T-helper 1 cell (primary cell): ENCODE measurements at regions not wholly inside any gene's neighbourhood (a gene's known extent, or its start where the extent isn't known, plus 50 kb on each side); places are given as distances from the start of the nearest gene placed in this dataset.

Experiments
- DNase-seq, 5 donors: peaks; one replicate each; pipeline ENCODE4 v3.0.0-alpha.2; 2012 to 2020

DNA sequence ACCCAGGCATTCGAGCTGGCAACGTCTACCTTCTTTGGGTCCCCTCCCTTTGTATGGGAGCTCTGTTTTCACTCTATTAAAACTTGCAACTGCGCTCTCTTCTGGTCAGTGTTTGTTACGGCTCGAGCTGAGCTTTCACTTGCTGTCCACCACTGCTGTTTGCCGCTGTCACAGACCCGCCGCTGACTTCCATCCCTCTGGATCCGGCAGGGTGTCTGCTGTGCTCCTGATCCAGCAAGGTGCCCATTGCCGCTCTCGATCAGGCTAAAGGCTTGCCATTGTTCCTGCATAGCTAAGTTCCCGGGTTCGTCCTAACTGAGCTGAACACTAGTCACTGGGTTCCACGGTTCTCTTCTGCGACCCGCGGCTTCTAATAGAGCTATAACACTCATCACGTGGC is 183.5 kb upstream of the GALNTL6 start:
- no peak for DNase-seq

- DNase-seq: no peak
Observed at GRCh38 chr4:171629182-171629581, 184.0 kb upstream of the GALNTL6 start.

DNA sequence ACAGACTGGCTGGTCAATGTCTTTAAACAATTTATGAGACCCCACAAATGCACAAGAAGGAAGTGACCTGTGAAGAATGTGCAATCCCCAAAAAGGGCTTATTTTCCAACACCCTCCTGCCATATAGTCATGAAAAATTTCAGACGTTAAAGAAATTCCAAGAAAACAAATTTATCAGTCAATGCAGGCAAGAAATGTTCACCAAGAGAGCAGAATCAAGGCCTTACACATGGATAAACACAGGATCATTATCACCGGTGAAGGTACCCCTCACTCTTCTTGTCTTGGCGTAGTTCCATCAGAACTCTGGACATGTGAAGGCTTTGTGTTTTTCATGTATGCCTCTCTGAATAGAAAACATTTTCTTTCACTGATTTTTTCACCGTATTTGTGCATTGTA is 186.7 kb upstream of the GALNTL6 start:
- no peak for DNase-seq

- DNase-seq: no peak
Observed at GRCh38 chr4:171622729-171623128, 190.5 kb upstream of the GALNTL6 start.

- no peak for DNase-seq
Observed at GRCh38 chr4:171621646-171622045, 191.6 kb upstream of the GALNTL6 start.

- DNase-seq: no peak
Observed at GRCh38 chr4:171612907-171613306, 200.3 kb upstream of the GALNTL6 start.

GRCh38 chr4:171602638-171603355 is 210.4 kb upstream of the GALNTL6 start:
- DNase-seq: no peak

DNA sequence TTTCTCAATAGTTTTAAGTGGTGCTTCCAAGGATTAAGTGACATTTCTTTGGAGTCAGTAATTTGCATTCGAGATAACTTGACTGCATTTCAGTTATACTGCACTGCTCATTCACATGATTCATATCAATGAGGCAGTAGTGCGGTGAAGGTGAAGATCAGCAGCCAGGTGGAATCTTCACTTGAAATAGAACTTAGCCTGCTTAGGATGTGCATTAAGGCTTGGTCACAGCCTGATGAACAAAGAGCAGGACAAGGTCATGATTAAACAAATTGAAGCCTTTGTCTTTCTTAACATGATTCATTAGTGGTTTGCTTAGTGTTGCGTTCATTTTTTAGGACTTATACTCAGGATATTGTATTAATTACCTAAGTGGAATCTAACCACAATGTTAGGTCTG is 212.1 kb upstream of the GALNTL6 start:
- DNase-seq: no peak

GRCh38 chr4:171599628-171600027 is 213.6 kb upstream of the GALNTL6 start:
- no peak for DNase-seq

GRCh38 chr4:171594293-171594692 is 218.9 kb upstream of the GALNTL6 start:
- DNase-seq: no peak

DNA sequence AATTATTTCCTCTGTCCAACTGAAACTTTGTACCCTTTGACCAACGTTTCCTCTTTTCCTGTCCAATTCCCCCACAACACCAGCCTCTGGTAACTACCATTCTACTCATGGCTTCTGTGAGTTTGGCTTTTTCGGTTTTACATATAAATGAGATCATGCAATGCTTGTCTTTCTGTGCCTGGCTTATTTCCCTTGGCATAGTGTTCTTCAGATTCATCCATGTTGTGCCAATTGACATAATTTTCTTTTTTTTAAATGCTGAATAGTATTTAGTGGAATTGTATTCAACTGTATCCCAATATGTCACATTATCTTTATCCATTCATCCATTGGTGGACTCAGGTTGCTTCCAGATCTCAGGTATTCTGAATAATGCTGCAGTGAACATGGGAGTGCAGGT is 222.5 kb upstream of the GALNTL6 start:
- DNase-seq: no peak

- DNase-seq: no peak
Observed at GRCh38 chr4:171588764-171589163, 224.4 kb upstream of the GALNTL6 start.

DNA sequence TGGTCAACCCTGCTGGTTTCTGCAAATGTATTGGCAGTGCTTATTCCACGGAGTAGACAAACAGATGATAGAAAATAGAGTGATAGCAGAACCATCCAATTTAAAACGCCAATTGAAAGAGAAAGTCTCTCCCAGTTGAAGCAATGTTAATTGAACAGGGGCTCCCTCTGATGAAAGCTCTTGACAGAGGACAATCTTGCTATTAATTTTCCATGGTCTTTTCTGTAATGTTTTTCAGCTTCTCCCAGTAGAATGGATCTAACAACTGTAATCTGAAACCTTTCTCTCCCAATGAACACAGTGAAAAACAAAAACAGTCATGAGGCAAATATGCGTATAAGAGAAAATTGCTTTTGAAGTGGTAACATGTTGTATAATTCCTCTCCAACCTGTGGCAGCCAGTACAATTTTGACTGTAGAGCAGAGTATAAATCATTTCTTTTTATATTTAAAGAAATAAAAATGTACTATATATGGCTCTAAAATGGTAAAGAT is 225.1 kb upstream of the GALNTL6 start:
- no peak for DNase-seq

DNA sequence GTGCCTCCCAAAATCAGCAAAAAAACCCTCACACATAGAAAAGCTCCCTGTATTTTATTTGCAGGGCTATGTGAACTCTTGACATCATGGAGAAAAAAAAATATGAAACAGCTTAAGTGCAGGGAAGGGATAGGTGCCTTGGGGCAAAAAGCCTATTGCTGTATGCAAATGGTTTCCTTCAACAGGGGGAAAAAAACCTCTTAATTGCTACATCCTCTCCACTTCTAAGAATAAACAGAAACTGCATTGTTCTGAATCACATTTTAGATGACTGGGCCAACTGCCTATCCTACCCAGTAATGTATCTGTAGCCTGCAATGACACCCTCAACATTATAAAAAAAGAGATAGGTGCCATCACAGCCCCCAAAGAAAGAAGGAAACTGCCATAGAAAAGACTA is 229.4 kb upstream of the GALNTL6 start:
- no peak for DNase-seq

DNA sequence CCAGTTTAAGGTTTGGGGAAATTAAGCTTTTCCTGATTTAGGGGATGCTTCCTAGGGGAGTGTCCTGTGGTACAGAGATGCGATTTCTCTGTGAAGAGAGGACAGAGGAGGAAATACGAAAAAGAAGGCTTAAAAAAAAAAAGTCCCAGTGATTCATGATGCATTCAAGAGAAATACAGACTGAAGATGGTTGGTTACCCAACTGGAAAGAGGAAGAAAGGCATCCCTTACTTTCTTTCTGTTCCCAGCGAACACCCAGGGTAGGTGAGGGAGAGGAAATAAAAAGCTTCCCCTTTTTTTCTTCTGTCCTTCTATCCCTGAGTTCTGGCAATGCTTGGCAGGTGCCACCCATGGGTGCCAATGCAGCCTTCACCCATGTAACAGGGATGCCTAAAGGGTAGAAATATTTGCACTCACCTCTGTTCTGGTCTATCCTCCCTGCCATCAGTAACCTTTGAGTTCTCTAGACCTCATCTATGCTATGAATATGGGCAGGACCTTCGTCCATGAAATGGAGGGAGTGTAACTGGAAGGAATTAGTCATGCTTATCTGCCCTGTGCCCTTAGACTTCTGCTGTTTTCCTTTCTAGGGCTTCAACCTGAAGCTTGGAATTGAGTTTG is 230.1 kb upstream of the GALNTL6 start:
- no peak for DNase-seq

- DNase-seq: no peak
Observed at GRCh38 chr4:171573181-171573580, 240.0 kb upstream of the GALNTL6 start.

GRCh38 chr4:171565130-171565788 is 247.9 kb upstream of the GALNTL6 start:
- DNase-seq: no peak

GRCh38 chr4:171561419-171561818 is 251.8 kb upstream of the GALNTL6 start:
- DNase-seq: no peak

- no peak for DNase-seq
Observed at GRCh38 chr4:171553961-171554360, 259.2 kb upstream of the GALNTL6 start.

DNA sequence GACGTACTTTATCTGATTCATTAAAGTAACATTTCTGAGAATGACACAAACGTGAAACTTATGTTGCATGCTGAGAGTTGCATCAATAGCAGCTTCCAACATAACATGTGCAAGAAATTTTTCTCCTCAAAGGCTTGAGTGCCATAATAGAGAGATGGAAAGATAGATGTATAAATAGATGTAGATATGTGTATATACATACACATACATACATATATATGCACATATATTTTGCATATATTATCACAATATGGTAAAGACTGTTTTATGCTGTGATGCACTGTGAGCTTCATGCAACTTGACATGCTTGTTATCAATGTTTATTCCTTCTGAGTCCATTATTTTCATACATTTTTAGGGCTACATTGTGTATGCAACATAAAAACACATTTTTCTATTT is 270.6 kb upstream of the GALNTL6 start:
- no peak for DNase-seq

- no peak for DNase-seq
Observed at GRCh38 chr4:171538601-171539100, 274.6 kb upstream of the GALNTL6 start.

DNA sequence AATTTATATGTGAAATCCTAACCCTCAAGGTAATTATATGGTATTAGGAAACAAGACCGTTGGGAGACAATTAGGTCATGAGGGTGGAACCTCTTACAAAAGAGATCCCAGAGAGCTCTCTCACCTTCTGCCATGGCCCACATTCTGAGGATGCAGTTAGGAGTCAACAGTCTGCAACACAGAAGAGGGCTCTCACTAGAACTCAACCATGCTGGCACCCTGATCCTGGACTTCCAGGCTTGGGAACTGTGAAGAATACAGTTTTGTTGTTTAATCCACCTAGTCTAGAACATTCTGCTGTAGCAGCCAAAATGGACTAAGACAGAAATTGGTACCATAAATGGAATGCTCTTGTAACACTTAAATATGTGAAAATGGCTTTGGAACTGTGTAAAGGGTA is 278.8 kb upstream of the GALNTL6 start:
- DNase-seq: no peak

DNA sequence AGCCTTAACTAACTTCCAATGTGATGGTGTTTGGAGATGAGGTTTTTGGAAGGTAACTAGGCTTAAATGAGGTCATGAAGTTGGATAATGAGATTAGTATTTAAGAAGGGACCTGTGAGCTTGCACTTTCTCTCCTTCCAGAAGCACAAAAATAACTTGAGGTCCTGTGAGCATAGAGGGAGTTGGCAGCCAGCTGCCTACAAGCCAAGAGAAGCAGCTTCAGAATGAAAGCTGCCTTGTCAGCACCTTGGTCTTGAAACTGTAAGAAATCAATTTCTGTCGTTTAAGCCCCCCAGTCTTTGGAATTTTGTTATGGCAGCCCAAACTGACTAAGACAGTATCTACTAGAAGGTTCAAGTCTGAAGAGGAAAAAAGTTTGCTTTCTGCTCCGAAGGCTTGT is 280.2 kb upstream of the GALNTL6 start:
- no peak for DNase-seq

- no peak for DNase-seq
Observed at GRCh38 chr4:171524903-171525302, 288.3 kb upstream of the GALNTL6 start.
